ENCODE measurements at regions not wholly inside any gene's neighbourhood (a gene's known extent, or its start where the extent isn't known, plus 50 kb on each side); places are given as distances from the start of the nearest gene placed in this dataset.
"Not testable (repeated sequence)": the region's sequence is repeated elsewhere in the genome, so short reads cannot be mapped to it uniquely, and the experiment has no call there.

- DNase-seq; in situ Hi-C loops (cut with HindIII; ENCODE audit: low pct_ligation_motif_present, low pct_unique_long_range_greater_than_20kb, low sequenced_read_pairs): not testable (repeated sequence)
Measured at GRCh38 chr21:5117666-5118295, 5403.6 kb upstream of the TPTE start.

- in situ Hi-C loops (cut with HindIII; ENCODE audit: low pct_ligation_motif_present, low pct_unique_long_range_greater_than_20kb, low sequenced_read_pairs): not testable (repeated sequence)
Measured at GRCh38 chr21:5118296-5118679, 5403.1 kb upstream of the TPTE start.

GRCh38 chr21:5119179-5119578, 5402.2 kb upstream of the TPTE start:
- DNase-seq; in situ Hi-C loops (cut with HindIII; ENCODE audit: low pct_ligation_motif_present, low pct_unique_long_range_greater_than_20kb, low sequenced_read_pairs): not testable (repeated sequence)

More at GRCh38 chr21:5118296-5118679, 5403.1 kb upstream of the TPTE start:
- not testable (repeated sequence) for DNase-seq

GRCh38 chr21:5121399-5121798, 5400.0 kb upstream of the TPTE start:
- DNase-seq; in situ Hi-C loops (cut with HindIII; ENCODE audit: low pct_ligation_motif_present, low pct_unique_long_range_greater_than_20kb, low sequenced_read_pairs): not testable (repeated sequence)

GRCh38 chr21:5121849-5122248, 5399.5 kb upstream of the TPTE start:
- DNase-seq; in situ Hi-C loops (cut with HindIII; ENCODE audit: low pct_ligation_motif_present, low pct_unique_long_range_greater_than_20kb, low sequenced_read_pairs): not testable (repeated sequence)

- in situ Hi-C loops (cut with HindIII; ENCODE audit: low pct_ligation_motif_present, low pct_unique_long_range_greater_than_20kb, low sequenced_read_pairs); DNase-seq: not testable (repeated sequence)
Measured at GRCh38 chr21:5123655-5124054, 5397.7 kb upstream of the TPTE start.

GRCh38 chr21:5128261-5128660, 5393.1 kb upstream of the TPTE start:
- in situ Hi-C loops (cut with HindIII; ENCODE audit: low pct_ligation_motif_present, low pct_unique_long_range_greater_than_20kb, low sequenced_read_pairs): not testable (repeated sequence)
- DNase-seq: peak; percentile 76

GRCh38 chr21:5133824-5134223, 5387.6 kb upstream of the TPTE start:
- DNase-seq; in situ Hi-C loops (cut with HindIII; ENCODE audit: low pct_ligation_motif_present, low pct_unique_long_range_greater_than_20kb, low sequenced_read_pairs): not testable (repeated sequence)

- DNase-seq; in situ Hi-C loops (cut with HindIII; ENCODE audit: low pct_ligation_motif_present, low pct_unique_long_range_greater_than_20kb, low sequenced_read_pairs): not testable (repeated sequence)
Measured at GRCh38 chr21:5136406-5136805, 5385.0 kb upstream of the TPTE start.

GRCh38 chr21:5137006-5137405, 5384.4 kb upstream of the TPTE start:
- DNase-seq; in situ Hi-C loops (cut with HindIII; ENCODE audit: low pct_ligation_motif_present, low pct_unique_long_range_greater_than_20kb, low sequenced_read_pairs): not testable (repeated sequence)

- in situ Hi-C loops (cut with HindIII; ENCODE audit: low pct_ligation_motif_present, low pct_unique_long_range_greater_than_20kb, low sequenced_read_pairs): not testable (repeated sequence)
Measured at GRCh38 chr21:5138687-5139086, 5382.7 kb upstream of the TPTE start.

GRCh38 chr21:5139528-5139927, 5381.9 kb upstream of the TPTE start:
- DNase-seq; in situ Hi-C loops (cut with HindIII; ENCODE audit: low pct_ligation_motif_present, low pct_unique_long_range_greater_than_20kb, low sequenced_read_pairs): not testable (repeated sequence)

More at GRCh38 chr21:5138687-5139086, 5382.7 kb upstream of the TPTE start:
- DNase-seq: not testable (repeated sequence)

GRCh38 chr21:5143011-5143410, 5378.4 kb upstream of the TPTE start:
- DNase-seq; in situ Hi-C loops (cut with HindIII; ENCODE audit: low pct_ligation_motif_present, low pct_unique_long_range_greater_than_20kb, low sequenced_read_pairs): not testable (repeated sequence)

GRCh38 chr21:5144731-5145130, 5376.7 kb upstream of the TPTE start:
- in situ Hi-C loops (cut with HindIII; ENCODE audit: low pct_ligation_motif_present, low pct_unique_long_range_greater_than_20kb, low sequenced_read_pairs): not testable (repeated sequence)

GRCh38 chr21:5147685-5148084, 5373.7 kb upstream of the TPTE start:
- in situ Hi-C loops (cut with HindIII; ENCODE audit: low pct_ligation_motif_present, low pct_unique_long_range_greater_than_20kb, low sequenced_read_pairs); DNase-seq: not testable (repeated sequence)

More at GRCh38 chr21:5144731-5145130, 5376.7 kb upstream of the TPTE start:
- not testable (repeated sequence) for DNase-seq

GRCh38 chr21:5149222-5149621, 5372.2 kb upstream of the TPTE start:
- DNase-seq; in situ Hi-C loops (cut with HindIII; ENCODE audit: low pct_ligation_motif_present, low pct_unique_long_range_greater_than_20kb, low sequenced_read_pairs): not testable (repeated sequence)

- in situ Hi-C loops (cut with HindIII; ENCODE audit: low pct_ligation_motif_present, low pct_unique_long_range_greater_than_20kb, low sequenced_read_pairs); DNase-seq: not testable (repeated sequence)
Measured at GRCh38 chr21:5153842-5154640, 5367.3 kb upstream of the TPTE start.

- peak; percentile 69 for DNase-seq
- in situ Hi-C loops (cut with HindIII; ENCODE audit: low pct_ligation_motif_present, low pct_unique_long_range_greater_than_20kb, low sequenced_read_pairs): not testable (repeated sequence)
Measured at GRCh38 chr21:5154641-5154982, 5366.8 kb upstream of the TPTE start.

GRCh38 chr21:5162693-5163574, 5358.4 kb upstream of the TPTE start:
- in situ Hi-C loops (cut with HindIII; ENCODE audit: low pct_ligation_motif_present, low pct_unique_long_range_greater_than_20kb, low sequenced_read_pairs); DNase-seq: not testable (repeated sequence)

Measured in ACHN (cell line).